Lower leg skin (tissue), 4 donors: ENCODE measurements at regions not wholly inside any gene's neighbourhood (a gene's known extent, or its start where the extent isn't known, plus 50 kb on each side); places are given as distances from the start of the nearest gene placed in this dataset.

Experiments
- DNase-seq, 2 donors: peaks; one replicate each; pipeline ENCODE4 v3.0.0-alpha.2; 2019; ENCODE audit warnings: low spot score in 2 of 2
- H3K4me3 ChIP-seq: fragments of 200-600 bp; sonication (generic); 2 replicates; pipeline ENCODE4 v1.5.1; 2017; ENCODE audit warnings: mild to moderate bottlenecking, low read depth; ENCODE audit not compliant: poor library complexity, severe bottlenecking
- CTCF ChIP-seq, 3 donors: fragments of 450-650 bp; IDR thresholded peaks; one replicate each; pipeline ENCODE4 v1.5.1; 2016; ENCODE audit warnings: antibody characterized with exemption in 3 of 3, mild to moderate bottlenecking in 3 of 3, moderate library complexity in 2 of 3
- POLR2A ChIP-seq, 2 donors: fragments of 450-650 bp; IDR thresholded peaks; one replicate each; pipeline ENCODE4 v1.6.1; 2016 to 2017; ENCODE audit warnings: antibody characterized with exemption in 2 of 2, mild to moderate bottlenecking in 1 of 2, moderate library complexity in 1 of 2
- WGBS, 2 donors: methylation state at CpG; one replicate each; pipeline ENCODE4 v1.1.5; 2018; 5-methylcytosine and 5-hydroxymethylcytosine counted together
- intact Hi-C: fragments of 100-400 bp; cut with DNase I; formaldehyde crosslinking; loops from one replicate; pipeline ENCODE4 v1.15.0; 2023; ENCODE audit warnings: low total_unique reads

- TF ChIP-seq CTCF (IDR thresholded peaks at IDR 0.05) (no peak), POLR2A (IDR thresholded peaks at IDR 0.05) (no peak)
- 92 to 94% methylated on average over 3 of the region's 3 CpGs for WGBS, 2 donors
- no peak for DNase-seq
- intact Hi-C loops = no loop called here
- H3K4me3 ChIP-seq = no peak overlapping the region
Observed at GRCh38 chr4:149238097-149238496, 577.5 kb downstream of the IQCM start.

GRCh38 chr4:149234798-149235197 is 580.8 kb downstream of the IQCM start:
- no peak for DNase-seq

GRCh38 chr4:149223659-149224058 is 592.0 kb downstream of the IQCM start:
- TF ChIP-seq POLR2A (IDR thresholded peaks at IDR 0.05) = no peak
- no peak overlapping the region for H3K4me3 ChIP-seq
- DNase-seq = no peak
- intact Hi-C loops = no loop called here

More at GRCh38 chr4:149234798-149235197, 580.8 kb downstream of the IQCM start:
- TF ChIP-seq POLR2A (IDR thresholded peaks at IDR 0.05) (no peak), CTCF (IDR thresholded peaks at IDR 0.05) (no peak)
- intact Hi-C loops = no loop called here
- H3K4me3 ChIP-seq = no peak overlapping the region
- 74 to 77% methylated on average over 1 of the region's 1 CpG for WGBS, 2 donors

GRCh38 chr4:149218672-149219071 is 597.0 kb downstream of the IQCM start:
- no peak for DNase-seq
- TF ChIP-seq CTCF (IDR thresholded peaks at IDR 0.05) = no peak
- TF ChIP-seq POLR2A (IDR thresholded peaks at IDR 0.05) = no peak
- no peak overlapping the region for H3K4me3 ChIP-seq
- intact Hi-C loops = no loop called here
- WGBS, 2 donors = 95 to 100% methylated on average over 1 to 4 of the region's 4 CpGs

GRCh38 chr4:149214301-149214700 is 601.3 kb downstream of the IQCM start:
- intact Hi-C loops = no loop called here
- DNase-seq = no peak
- TF ChIP-seq POLR2A (IDR thresholded peaks at IDR 0.05) = no peak
- TF ChIP-seq CTCF (IDR thresholded peaks at IDR 0.05) = no peak
- no peak overlapping the region for H3K4me3 ChIP-seq

- intact Hi-C loops = no loop called here
- WGBS, 2 donors = 81 to 90% methylated on average over 1 of the region's 1 CpG
Observed at GRCh38 chr4:149211876-149212275, 603.8 kb downstream of the IQCM start.

More at GRCh38 chr4:149211876-149212275, 603.8 kb downstream of the IQCM start:
- TF ChIP-seq POLR2A (IDR thresholded peaks at IDR 0.05) (no peak), CTCF (IDR thresholded peaks at IDR 0.05) (no peak)
- DNase-seq = no peak
- no peak overlapping the region for H3K4me3 ChIP-seq
